HG02852 (cell line): ENCODE measurements at regions not wholly inside any gene's neighbourhood (a gene's known extent, or its start where the extent isn't known, plus 50 kb on each side); places are given as distances from the start of the nearest gene placed in this dataset.
"Not testable (repeated sequence)": the region's sequence is repeated elsewhere in the genome, so short reads cannot be mapped to it uniquely, and the experiment has no call there.

Experiments
- ATAC-seq: cut with Tn5 transposase; IDR thresholded peaks from one replicate; pipeline ENCODE4 v1.9.1; 2021; ENCODE audit warnings: mild to moderate bottlenecking, moderate library complexity; ENCODE audit not compliant: unreplicated experiment

DNA sequence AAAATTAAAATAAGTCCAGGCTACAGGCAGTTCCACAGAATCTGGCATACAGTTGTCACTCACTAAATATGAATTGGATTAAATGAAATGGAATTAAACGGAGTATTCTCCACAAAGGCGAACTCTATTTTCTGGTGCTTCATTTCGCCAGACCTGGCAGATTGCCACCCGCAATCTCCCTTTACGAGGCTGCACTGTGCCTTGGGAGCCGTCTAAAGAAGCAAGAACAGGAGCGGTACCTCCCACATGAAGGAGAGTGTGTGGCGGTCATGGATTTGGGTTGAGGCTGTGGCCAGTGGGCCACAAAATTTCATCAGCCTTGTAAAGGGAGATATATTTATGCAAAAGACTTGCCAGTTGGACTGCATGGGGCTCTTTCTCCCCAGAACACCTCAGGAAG lies 151.0 kb downstream of the OSR1 start:
- ATAC-seq: no peak

DNA sequence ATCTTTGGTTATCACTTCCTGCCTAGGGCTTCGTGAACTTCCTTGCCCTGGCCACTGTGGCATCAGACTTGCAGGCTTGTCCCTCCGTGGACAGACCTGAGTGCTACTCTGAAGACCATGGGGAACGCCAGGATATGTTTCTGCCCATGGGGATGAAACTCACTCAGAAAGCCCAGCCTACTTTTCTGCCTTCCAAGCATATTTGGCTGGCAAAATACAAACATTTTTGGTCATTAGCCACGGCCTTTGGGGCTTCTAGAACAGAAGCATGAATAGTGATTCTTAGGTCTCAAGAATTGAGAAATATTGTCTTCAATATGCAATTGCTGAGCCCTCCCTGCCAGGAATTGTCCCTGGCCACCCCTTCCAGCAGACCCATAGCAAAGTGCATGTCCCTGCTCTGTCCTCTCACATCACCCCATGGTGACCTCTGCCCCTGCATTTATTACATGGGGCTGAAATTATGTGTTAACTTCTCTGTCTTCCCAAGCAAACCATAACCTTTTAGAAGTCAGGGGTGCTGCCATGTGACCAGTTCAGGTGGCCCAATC lies 152.4 kb downstream of the OSR1 start:
- no peak for ATAC-seq

DNA sequence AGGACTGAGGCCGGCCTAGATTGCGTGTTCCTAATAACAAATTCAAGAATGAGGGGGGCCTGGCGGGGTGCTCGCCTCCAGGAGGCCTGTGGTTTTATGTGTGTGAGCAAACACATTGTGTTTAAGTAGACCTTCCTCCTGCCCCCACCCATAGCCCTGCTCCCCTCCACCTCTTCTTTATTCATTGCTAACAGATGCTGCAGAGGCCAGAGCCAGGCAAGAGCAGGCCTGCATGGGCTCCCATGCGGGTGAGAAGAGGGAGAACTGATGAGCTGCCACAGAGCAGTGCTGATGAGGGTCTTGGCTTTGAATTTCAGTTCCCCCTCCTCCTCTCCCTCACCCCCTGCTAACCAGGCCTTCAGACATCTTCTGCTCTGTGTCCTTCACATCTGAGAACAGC lies 154.6 kb downstream of the OSR1 start:
- ATAC-seq: no peak

DNA sequence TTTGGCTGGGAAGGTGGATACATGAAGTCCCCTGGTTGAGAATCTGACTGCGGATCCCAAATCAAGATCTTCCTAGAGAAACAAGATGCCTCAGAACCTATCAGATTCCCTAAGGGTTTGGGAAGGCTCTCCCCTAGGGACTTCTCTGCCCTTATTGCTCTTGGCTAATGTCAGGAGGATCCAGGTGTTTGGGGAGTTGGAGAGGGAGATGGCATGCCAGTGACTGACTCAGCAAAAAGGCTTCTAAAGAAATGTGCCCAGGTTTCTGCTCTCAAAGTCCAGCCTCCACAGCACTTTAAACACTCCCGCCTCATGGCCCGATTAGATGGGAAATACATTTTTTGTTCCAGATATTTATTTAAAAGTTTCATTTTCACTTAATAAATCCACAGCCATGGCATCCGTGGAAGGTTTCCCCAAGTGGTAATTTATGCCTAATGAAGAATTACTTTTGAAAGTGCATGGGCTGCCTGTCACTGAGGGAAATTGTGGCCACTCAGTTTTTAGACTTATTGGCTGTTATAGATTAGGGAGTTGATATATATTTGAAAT lies 156.4 kb downstream of the OSR1 start:
- ATAC-seq: no peak

DNA sequence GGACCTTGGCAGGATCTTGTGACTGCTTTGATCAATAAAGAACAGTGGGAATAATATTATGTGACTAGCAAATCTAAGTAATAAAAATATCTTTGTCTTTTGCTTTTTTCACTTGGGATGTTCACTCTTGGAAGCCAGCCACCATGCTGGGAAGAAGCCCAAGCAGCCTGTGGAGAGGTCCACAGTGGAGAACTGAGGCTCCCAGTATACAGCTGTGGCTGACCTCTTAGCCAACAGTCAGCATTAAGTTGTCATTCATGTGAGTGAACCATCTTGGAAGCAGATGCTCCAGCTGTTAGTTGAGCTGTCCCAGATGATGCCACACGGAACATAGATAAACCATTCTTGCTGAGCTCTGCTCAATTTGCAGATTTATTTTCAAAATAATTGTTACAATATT lies 160.0 kb downstream of the OSR1 start:
- no peak for ATAC-seq

DNA sequence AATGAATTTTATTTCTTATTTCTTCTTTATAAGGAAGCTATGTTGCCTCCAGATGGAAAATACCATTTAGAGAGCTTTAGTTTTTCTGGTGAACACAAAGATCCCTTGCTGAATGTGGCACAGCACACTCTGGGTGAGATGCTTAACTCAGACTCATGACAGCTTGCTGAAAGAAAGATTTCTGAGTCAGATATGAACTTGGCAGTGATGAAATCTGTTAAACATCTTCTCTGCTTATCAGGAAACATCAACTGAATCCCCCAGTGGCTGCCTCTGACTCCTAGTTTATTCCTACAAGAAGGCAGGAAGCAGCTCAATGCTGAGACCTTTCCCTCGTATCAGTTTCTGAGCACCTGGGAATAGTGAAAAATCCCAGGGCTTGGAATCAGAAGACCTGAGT lies 162.8 kb downstream of the OSR1 start:
- no peak for ATAC-seq

DNA sequence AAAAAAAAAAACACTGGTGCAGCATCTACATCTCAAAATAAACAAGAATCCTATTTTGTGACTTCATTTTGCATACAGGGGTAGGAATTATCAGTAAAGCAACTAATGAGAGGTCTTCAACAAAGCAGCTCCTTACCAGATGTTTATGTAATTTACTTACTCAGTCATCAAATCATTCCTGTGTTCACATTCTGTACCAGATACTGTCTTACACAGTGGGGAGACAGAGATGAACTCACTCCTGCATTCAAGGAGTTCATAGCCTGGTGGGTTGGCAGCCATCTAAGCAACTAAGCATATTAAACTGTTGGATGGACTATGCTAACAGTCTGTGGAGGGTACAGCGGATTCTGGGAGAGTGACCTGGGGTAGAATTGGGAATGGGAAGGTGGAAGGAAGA lies 169.0 kb downstream of the OSR1 start:
- ATAC-seq: no peak

DNA sequence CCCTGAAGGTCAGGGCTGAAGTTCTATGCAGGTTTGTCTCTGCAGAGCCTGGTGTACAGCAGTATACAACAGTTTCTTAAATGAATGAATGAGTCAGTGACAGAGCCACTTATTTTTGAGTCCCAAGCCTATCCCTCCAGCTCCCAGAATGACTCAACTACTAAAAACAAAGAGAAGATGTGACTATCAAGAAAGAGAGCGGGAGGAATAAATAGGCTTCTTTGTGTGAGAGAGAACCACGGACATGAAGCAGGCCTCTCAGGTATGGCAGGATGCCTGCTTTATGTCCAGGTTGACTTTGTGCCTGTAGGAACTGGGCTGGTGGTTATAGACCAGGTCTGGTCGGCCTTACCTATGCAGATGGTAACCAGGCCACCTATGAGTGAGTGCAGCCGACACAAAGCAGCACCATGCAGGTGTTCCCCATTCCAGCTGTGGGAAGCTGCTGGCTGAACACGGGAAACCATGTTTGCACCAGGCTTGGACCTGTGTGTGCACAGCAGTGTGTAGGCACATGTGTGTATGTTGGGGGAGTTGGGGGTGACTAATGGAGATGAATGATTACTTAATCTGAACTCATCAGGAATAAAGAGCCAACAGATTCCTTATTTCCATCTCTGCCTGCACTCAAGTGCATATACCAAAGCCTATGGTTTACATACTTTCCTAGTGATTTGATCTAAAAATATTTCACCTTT lies 171.0 kb downstream of the OSR1 start:
- no peak for ATAC-seq

DNA sequence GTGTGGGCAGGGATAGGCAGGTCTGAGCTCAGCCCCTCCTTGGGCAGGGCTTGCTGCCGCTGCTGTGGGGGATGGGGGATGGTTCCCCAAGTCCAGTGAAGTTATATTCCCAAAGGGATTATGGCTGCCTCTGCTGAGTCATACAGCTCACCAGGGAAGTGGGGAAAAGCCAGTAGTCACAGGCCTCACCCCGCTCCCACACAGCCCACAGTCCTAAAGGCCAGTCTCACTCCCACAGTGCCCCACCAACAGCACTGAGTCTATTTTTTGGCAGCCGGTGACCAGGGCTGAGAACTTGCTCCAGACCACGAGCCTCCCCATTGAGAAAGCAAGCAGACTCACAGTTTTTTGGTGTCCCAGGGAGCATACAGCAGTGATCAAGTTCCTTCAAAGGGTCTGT lies 173.3 kb downstream of the OSR1 start:
- no peak for ATAC-seq

DNA sequence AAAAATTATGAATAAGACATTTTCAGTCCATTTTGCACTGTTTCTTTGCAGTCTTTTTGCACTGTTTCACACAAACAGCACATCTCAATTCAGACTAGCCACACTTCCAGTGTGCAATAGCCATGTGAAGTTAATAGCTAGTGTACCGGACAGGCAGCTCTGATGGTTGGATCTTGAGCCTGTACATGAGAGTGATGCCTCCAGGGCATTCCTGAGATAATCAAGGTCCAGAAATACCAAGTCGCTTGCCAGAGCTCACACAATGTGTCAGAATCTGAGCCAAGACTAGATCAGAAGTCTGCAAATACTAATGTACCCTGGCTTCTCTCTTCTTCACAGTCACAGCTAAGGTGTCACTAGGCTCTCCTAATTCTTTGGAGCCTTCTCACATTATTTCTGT lies 180.2 kb downstream of the OSR1 start:
- ATAC-seq: no peak

DNA sequence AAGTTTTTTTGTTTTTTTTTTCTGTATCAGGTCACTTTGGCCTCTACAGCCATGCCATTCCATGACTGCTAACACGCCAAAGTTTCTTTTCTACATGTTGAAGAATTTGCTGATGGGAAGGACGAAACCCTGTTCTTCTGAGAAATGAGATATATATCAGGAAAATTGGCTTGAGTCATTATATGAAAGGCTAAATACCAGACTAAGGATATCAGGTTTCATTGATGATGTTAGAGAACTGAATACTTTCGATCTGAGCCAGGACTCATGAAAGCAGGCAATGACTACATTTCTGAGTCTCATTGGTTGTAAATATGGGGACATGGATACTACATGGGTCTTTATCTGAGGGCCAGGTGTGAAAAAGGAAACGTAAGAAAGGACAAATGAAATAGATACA lies 181.4 kb downstream of the OSR1 start:
- ATAC-seq: no peak

DNA sequence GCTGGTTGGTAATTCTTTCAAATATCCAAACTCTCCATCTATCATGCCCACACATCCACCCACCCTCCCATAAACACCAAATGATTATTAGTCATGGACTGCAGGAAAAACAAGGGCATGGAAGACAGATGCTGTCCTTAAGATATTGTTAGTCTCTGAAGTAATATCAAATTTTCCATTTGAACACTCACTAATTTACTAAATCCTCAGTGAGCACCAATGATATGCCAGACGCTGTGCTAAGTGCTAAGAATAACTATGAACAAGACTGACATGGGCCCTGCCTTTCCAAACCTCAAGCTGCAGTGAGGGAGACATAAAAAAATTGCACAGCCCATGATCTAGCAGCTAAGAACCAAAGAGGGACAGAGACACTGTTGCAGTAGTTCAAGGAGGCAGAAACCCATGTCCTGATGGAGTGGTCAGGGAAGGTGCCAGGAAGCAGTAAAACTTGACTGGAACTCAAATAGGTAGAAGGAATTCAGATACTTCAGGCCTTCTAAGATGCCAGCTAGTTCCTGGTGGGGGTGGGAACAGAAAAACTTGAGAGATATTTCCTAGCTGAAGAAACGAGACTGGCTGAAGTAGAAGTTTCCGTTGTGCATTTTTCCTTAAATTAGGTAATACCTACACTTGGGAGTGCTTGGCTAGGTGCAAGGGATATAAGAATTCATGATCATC lies 182.1 kb downstream of the OSR1 start:
- no peak for ATAC-seq

DNA sequence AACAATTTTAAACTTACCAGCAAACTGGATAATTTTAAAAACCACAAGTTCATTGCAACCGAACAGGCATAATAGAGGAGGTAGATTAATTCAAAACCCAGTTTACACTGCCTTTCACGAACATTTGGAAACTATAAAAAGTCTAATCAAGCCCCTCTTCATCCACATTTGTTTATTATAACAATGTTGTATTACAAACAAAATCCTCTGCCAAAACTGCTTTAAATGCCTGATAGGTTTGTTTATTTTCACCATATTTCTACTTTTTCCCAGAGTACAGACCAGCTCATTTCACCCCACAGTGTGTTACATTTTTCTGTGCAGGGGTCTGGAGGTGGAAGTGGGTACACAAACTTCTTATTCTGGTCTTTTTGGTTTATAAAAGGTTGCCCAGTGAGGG lies 184.2 kb downstream of the OSR1 start:
- ATAC-seq: no peak

DNA sequence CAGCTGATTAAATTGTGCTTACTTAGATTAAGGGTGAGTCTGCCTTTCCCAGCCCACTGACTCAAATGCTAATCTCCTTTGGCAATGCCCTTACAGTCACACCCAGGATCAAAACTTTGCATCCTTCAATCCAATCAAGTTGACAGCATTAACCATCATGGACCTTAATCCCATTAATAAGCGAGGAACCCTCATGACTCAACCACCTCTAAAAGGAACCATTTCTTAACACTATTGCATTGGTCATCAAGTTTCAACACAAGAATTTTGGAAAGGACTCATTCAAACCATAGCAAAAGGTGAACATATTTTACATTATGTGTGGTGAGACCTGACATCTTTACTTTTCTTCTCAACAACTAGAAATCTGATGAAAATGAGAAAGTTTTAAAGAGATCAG lies 187.0 kb downstream of the OSR1 start:
- ATAC-seq: no peak

DNA sequence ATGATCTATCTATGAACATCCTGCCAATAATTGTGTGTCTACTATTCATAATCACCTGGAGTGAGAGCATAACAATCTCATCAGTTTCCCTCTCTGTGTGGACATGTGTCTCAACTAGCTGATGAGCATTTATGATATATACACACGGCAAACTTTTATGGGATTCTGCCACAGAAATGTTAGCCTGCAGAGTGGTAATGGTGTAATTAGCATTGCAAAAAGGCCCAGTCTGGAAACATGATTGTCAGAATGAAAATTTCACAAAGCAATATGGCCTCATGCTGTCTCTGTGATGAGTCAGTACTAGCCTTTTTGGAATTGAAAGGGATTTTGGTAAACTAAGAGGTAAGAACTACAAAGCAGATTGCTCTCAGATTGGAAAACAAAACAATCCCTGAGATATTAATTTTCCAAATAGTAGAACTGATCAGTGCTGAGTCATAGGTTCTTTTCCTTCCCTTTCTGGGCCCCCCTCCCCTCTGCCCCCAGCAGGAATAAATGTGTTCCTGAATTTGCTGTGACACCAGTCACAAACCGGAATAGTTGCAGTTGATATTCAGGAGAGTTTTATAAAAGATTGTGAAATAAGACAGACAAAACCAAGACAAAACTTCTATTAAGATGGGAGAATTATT lies 189.2 kb downstream of the OSR1 start:
- ATAC-seq: no peak

DNA sequence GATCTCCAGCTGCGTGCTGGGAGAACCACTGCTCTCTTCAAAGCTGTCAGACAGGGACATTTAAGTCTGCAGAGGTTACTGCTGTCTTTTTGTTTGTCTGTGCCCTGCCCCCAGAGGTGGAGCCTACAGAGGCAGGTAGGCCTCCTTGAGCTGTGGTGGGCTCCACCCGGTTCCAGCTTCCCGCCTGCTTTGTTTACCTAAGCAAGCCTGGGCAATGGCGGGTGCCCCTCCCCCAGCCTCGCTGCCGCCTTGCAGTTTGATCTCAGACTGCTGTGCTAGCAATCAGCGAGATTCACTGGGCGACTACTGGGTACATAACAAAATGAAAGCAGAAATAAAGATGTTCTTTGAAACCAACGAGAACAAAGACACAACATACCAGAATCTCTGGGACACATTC lies 194.3 kb downstream of the OSR1 start:
- ATAC-seq: not testable (repeated sequence)

DNA sequence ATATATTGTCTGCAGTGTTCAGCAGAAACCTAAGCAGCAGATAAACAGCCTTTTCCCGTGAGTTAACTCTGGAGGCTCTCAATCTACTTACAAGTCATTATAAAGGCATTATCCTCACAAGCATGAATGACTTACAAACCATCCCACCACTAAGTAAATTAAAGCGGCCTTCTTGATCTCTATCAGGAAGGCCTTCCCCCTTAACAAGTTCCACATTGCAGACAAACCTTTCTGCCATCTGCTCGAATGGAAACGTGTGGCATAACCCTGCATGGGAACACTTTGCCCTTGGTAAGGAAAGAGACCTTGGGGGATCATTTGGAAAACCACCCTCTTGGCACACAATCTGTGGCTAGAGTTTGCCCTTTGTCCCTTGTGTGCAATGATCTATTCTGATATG lies 199.5 kb downstream of the OSR1 start:
- ATAC-seq: no peak

DNA sequence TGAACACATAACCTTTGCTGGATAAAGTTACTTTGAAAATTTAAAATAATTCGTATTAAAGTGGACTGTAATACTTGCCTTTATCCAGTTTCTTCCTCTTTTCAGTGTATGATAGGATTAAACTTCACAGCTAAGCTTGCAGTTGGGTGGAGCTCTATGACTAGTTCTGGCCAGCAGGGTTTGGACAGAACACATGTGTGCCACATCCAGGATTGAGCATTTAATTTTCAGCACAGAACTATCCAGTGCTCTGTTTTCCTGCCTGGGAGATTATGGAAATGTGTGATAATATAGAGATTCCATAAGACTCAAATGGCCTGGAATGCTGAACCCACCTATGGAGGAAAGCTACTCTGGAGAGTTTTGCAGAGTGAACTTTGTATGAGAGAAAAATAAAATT lies 200.2 kb downstream of the OSR1 start:
- ATAC-seq: no peak

DNA sequence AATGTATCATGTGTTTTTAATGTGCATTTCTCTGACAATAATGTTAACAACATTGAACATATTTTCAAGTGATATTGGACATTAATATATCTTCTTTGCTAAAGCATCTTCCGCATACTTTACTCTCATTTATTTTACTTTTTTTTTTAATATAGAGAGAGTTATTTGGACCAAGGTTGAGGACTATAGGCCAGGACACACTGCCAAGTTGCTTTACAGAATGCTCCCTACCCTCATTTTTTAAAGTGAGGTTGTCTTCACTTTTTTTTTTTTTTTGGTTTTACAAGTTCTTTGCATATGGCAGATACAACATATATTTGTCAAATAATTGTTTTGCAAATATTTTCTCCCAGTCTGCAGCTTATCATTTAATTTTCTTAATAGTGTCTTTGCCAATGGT lies 201.8 kb downstream of the OSR1 start:
- ATAC-seq: no peak

DNA sequence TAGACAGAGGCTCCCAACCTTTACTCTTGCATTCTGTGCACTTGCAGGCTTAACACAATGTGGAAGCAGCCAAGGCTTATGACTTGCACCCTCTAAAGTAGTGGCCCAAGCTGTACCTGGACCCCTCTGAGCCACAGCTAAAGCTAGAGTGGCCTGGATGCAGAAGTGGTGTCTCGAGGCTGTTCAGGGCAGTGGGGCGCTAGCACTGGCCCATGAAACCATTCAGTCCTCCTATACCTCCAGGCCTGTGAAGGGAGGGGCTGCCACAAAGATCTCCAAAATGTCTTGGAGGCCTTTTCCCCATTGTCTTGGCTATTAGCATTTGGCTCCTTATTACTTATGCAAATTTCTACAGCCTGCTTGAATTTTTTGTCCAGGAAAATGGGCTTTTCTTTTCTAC lies 207.7 kb downstream of the OSR1 start:
- ATAC-seq: no peak

DNA sequence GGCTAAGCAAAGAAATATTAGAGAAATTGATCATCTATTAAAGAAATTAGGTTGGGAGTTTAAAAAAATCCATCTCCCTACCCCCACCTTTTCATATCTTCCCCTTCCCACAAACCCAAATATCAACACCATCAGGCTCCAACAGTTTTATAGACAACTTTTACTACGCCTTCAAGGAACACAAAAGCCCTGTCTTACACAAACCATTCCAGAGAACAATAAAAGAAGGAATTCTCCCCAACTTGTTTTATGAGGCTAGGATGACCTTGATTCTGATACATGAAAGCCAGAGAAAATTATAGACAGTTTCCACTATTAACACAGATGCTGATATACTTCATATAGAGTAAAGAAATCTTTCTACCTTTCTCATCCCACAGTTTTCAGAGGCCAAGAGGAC lies 211.6 kb downstream of the OSR1 start:
- no peak for ATAC-seq
